ENCODE measurements at regions not wholly inside any gene's neighbourhood (a gene's known extent, or its start where the extent isn't known, plus 50 kb on each side); places are given as distances from the start of the nearest gene placed in this dataset.

DNA sequence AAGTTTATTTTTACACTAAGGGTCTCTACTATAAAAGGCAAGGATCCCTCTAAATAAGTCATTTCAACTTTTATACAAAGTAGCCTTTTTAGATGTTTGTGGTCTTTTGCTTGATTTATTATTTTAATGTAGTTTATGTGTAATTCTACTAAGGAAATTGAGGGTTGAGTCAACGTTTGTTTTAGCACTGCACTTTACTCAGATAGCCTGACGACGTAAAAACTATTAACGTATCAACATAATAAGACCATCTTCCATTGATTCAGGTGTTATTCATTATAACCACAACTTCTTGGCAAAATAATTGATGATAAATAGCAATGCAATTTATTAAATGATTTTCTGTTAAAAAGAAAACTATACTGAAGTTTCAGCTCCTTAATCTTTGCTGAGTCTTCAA lies 1103.6 kb upstream of the ACVR2A start:
- H3K9me3 Mint-ChIP-seq = no peaks in the 10 kb centered on the region
- no peak for ATAC-seq

More for the DNA sequence above, 1103.6 kb upstream of the ACVR2A start:
- Histone ChIP-seq H3K79me2 (replicated peaks; ENCODE audit: insufficient read depth) (no peaks in the 10 kb centered on the region), H3K4me3 (no peak overlapping the region), H4K20me1 (replicated peaks; ENCODE audit: insufficient read depth) (no peaks in the 10 kb centered on the region), H3K27me3 (ENCODE audit: insufficient read depth) (no peaks in the 10 kb centered on the region), H3K4me1 (ENCODE audit: insufficient read depth) (no peaks in the 10 kb centered on the region), H2AFZ (no peak overlapping the region), H3K9me2 (ENCODE audit: insufficient read depth) (no peaks in the 10 kb centered on the region), H3F3A (replicated peaks; ENCODE audit: low read depth) (no peaks in the 10 kb centered on the region), H3K4me2 (no peak overlapping the region), H3K27ac (ENCODE audit: low read depth) (no peak overlapping the region), H3K36me3 (ENCODE audit: insufficient read depth) (no peaks in the 10 kb centered on the region)
- no peaks in the 10 kb centered on the region for H3K27me3 Mint-ChIP-seq (ENCODE audit: insufficient read depth, low read depth, poor library complexity)
- no peaks in the 10 kb centered on the region for H3K4me1 Mint-ChIP-seq
- H3K4me3 Mint-ChIP-seq = no peak overlapping the region
- H3K36me3 Mint-ChIP-seq (ENCODE audit: low read depth) = no peaks in the 10 kb centered on the region
- no peak for TF ChIP-seq ZNF114 (CRISPR knock-in tag; IDR thresholded peaks at IDR 0.05)
- TF ChIP-seq REST (IDR thresholded peaks at IDR 0.05; ENCODE audit: unreplicated experiment) = no peak
- TF ChIP-seq STAT1 (IDR thresholded peaks at IDR 0.05; ENCODE audit: unreplicated experiment) = no peak
- TF ChIP-seq CREB1 (CRISPR knock-in tag; IDR thresholded peaks at IDR 0.05; ENCODE audit: low read depth) = no peak
- no peak for TF ChIP-seq NANOG (IDR thresholded peaks at IDR 0.05; ENCODE audit: borderline replicate concordance)
- TF ChIP-seq, protein P1, sequence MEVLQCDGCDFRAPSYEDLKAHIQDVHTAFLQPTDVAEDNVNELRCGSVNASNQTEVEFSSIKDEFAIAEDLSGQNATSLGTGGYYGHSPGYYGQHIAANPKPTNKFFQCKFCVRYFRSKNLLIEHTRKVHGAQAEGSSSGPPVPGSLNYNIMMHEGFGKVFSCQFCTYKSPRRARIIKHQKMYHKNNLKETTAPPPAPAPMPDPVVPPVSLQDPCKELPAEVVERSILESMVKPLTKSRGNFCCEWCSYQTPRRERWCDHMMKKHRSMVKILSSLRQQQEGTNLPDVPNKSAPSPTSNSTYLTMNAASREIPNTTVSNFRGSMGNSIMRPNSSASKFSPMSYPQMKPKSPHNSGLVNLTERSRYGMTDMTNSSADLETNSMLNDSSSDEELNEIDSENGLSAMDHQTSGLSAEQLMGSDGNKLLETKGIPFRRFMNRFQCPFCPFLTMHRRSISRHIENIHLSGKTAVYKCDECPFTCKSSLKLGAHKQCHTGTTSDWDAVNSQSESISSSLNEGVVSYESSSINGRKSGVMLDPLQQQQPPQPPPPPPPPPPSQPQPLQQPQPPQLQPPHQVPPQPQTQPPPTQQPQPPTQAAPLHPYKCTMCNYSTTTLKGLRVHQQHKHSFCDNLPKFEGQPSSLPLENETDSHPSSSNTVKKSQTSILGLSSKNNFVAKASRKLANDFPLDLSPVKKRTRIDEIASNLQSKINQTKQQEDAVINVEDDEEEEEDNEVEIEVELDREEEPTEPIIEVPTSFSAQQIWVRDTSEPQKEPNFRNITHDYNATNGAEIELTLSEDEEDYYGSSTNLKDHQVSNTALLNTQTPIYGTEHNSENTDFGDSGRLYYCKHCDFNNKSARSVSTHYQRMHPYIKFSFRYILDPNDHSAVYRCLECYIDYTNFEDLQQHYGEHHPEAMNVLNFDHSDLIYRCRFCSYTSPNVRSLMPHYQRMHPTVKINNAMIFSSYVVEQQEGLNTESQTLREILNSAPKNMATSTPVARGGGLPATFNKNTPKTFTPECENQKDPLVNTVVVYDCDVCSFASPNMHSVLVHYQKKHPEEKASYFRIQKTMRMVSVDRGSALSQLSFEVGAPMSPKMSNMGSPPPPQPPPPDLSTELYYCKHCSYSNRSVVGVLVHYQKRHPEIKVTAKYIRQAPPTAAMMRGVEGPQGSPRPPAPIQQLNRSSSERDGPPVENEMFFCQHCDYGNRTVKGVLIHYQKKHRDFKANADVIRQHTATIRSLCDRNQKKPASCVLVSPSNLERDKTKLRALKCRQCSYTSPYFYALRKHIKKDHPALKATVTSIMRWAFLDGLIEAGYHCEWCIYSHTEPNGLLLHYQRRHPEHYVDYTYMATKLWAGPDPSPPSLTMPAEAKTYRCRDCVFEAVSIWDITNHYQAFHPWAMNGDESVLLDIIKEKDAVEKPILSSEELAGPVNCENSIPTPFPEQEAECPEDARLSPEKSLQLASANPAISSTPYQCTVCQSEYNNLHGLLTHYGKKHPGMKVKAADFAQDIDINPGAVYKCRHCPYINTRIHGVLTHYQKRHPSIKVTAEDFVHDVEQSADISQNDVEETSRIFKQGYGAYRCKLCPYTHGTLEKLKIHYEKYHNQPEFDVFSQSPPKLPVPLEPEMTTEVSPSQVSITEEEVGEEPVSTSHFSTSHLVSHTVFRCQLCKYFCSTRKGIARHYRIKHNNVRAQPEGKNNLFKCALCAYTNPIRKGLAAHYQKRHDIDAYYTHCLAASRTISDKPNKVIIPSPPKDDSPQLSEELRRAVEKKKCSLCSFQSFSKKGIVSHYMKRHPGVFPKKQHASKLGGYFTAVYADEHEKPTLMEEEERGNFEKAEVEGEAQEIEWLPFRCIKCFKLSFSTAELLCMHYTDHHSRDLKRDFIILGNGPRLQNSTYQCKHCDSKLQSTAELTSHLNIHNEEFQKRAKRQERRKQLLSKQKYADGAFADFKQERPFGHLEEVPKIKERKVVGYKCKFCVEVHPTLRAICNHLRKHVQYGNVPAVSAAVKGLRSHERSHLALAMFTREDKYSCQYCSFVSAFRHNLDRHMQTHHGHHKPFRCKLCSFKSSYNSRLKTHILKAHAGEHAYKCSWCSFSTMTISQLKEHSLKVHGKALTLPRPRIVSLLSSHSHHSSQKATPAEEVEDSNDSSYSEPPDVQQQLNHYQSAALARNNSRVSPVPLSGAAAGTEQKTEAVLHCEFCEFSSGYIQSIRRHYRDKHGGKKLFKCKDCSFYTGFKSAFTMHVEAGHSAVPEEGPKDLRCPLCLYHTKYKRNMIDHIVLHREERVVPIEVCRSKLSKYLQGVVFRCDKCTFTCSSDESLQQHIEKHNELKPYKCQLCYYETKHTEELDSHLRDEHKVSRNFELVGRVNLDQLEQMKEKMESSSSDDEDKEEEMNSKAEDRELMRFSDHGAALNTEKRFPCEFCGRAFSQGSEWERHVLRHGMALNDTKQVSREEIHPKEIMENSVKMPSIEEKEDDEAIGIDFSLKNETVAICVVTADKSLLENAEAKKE (CRISPR knock-in tag; IDR thresholded peaks at IDR 0.05) = no peak
- TF ChIP-seq ZNF331 (CRISPR knock-in tag; IDR thresholded peaks at IDR 0.05; ENCODE audit: low read depth) = no peak
- DNase-seq (ENCODE audit: low spot score) = no peak
- H3K27ac Mint-ChIP-seq = no peak overlapping the region

Measured in GM23338 (cell line).